ENCODE measurements at regions not wholly inside any gene's neighbourhood (a gene's known extent, or its start where the extent isn't known, plus 50 kb on each side); places are given as distances from the start of the nearest gene placed in this dataset.

DNA sequence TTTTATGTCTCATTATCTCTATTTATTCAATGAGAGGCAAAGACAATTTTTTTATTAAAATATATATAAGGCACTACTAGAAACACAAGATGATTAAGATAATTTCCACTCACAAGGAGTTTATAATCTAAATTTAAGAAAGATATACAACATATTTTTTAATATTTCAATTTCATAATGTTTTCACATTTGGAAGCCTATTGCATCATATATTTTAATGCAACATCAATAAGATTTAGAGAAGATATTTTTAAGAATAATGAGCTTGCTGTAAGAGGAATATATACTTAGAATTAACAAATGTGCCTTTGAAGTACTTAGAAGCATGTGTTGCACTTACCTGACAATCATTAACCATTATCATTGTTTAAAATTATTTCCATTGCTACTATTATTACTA is 597.7 kb upstream of the BTBD3 start:
- no peak for DNase-seq (ENCODE audit: low read depth in 2 of 3, low spot score in 2 of 3)

DNA sequence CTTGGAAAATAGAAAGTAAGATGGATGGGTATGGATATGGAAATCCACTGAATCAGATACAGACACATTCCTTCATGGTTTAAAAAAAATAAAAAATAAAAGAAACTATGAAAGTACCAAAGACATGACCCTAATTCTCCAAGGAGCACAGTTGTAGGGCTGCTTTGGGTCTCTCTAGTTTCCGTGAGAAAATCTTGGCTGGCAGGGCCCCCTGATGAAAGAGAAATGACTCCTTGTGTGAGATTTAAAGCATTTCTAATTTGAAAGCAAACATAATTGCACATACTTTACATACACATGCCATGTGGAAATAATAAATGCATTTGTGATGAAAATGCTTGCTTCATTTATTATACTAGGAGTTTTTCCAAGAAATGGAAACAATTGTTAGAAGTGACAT is 593.9 kb upstream of the BTBD3 start:
- DNase-seq (ENCODE audit: low read depth in 2 of 3, low spot score in 2 of 3), result no peak

DNA sequence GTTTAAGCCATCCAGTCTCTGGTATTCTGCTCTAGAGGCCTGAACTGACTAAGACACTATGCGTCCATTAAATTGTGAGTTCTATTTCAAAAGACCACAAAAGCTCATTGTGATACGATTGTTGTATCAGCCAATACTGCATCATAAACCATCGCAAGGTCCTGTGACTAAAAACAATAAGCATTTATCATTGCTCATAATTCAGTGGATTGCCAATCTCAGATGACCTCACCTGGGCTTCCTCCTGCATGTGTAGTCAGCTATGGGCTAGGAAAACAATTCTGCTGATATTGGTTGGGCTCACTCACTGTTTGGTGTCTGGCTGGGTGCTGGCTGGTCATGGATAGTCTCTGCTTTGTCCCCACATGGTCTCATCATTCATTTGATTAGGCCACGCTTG is 592.7 kb upstream of the BTBD3 start:
- DNase-seq (ENCODE audit: low read depth in 2 of 3, low spot score in 2 of 3), result no peak

DNA sequence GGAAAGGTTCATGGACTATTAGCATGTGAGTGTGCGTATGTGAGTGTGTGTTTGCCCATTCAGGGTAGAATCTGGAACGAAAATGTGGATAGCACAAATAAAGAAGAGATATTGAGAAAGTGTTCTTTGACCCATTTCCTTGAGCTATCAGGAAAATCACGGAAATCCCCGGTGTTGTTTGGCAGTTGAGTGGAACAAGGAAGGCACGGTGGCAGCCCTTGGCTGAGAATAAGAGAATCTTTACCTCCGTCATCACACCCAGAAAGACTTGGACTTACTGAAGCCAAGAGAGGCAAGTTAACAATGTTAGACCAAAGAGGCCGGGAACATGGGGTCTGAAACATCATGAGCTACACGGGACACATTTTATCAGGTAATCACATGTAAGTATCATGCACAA is 588.9 kb upstream of the BTBD3 start:
- no peak for DNase-seq (ENCODE audit: low read depth in 2 of 3, low spot score in 2 of 3)

DNA sequence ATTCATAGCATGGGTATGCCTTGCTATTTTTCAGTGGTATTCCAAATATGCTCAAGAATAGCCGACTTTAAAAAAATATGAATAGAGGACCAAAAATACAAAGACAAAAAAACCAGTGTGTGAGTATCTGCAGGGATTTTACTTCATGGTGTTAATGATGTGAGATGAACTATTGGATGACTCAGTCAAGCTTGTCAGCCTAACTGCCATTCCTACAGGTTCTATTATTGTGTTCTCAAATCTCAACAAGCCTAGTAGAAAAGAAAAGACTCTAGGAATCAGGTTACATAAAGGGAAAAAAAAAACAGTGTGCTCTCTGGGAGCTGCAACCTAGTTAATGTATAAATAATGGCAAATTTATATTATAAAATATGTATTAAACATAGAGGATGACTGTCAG is 588.4 kb upstream of the BTBD3 start:
- no peak for DNase-seq (ENCODE audit: low read depth in 2 of 3, low spot score in 2 of 3)

DNA sequence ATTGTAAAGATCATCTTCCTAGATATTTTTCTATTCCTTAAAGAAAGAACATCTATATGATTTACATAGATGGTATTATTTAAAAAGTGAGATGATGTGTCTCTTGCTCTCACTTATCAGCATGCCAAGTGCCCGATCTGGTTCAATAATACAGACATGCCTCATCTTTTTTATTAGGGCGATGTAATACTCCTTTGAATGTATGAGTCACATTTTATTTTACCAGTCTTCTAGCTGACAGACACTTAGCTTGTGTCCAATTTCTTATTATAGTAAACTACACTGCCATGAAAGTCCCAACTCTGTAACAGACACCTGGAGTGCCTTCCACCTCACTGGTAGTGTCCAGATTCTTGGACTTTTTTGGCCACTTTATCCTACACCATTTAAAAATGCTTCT is 586.6 kb upstream of the BTBD3 start:
- DNase-seq (ENCODE audit: low read depth in 2 of 3, low spot score in 2 of 3), result no peak

DNA sequence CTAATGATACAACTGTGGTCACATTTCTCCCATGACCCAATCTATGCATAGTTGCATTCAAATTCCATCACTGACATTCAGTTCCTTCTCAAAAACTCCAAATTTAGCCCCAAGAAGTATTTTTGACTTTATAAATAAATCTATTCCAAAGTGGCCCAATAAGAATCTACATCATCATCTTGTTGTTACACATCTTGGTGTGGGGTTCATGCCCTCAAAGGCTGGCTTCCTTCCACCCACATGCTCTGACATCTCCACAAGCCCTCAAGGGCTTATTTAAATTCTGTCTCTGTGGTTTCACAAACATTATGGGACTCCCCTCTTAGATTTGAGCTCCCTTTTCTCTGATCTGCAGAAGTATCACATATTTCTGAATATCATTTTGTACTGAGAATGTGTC is 585.3 kb upstream of the BTBD3 start:
- DNase-seq (ENCODE audit: low read depth in 2 of 3, low spot score in 2 of 3), result no peak

DNA sequence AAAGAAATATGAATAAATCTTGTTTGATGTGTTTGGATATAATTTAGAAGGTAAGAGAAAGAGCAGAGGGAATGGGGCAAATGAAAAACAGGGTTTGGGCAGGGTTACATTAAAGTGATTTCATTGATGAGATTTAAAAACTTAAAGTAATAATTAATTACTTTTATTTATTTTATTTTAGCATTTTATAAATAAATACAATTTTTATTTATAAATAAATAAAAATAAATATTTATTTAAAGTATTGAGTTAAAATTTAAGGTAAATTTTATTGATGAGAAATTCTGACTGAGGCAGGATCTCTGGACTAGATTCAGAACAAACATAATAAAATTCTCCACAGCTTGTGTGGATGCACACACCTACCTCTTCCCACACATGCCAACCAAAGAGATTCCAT is 584.1 kb upstream of the BTBD3 start:
- DNase-seq (ENCODE audit: low read depth in 2 of 3, low spot score in 2 of 3), result no peak

DNA sequence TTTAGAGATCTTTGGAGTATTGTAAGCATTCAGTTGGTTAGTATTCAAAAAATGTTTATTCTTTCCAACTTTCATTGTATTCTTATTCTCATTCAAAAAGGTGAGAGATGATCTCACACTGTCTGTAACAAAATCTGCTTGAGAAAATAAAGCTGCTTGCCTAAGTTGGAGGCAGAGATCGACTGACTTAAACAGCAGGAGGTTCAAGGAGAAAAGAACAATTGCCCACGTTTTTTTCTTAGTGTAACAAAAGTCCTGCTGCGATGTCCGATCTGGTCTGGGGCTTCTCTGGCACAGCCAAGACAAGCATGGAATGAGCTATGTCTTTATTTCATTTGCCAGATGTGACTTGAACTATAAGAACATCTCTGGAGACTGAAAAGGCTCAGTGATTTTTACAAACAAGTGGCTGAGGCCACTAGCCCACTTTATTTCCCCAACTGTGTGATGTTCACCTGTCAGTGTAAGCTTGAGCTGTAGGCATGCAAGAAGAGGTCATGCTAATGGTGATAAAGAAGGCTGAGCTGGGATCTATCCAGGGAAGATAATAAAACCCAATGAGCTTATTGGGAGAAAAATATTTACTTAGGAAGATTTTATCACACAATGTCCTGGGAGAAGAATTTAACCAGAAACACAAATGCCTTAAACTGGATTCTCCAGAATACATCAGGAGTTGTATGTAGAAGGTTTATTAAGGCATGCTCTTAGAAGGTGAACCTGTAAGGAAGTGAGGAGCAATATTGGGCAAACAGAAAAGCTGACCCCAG is 580.1 kb upstream of the BTBD3 start:
- no peak for DNase-seq (ENCODE audit: low read depth in 2 of 3, low spot score in 2 of 3)

DNA sequence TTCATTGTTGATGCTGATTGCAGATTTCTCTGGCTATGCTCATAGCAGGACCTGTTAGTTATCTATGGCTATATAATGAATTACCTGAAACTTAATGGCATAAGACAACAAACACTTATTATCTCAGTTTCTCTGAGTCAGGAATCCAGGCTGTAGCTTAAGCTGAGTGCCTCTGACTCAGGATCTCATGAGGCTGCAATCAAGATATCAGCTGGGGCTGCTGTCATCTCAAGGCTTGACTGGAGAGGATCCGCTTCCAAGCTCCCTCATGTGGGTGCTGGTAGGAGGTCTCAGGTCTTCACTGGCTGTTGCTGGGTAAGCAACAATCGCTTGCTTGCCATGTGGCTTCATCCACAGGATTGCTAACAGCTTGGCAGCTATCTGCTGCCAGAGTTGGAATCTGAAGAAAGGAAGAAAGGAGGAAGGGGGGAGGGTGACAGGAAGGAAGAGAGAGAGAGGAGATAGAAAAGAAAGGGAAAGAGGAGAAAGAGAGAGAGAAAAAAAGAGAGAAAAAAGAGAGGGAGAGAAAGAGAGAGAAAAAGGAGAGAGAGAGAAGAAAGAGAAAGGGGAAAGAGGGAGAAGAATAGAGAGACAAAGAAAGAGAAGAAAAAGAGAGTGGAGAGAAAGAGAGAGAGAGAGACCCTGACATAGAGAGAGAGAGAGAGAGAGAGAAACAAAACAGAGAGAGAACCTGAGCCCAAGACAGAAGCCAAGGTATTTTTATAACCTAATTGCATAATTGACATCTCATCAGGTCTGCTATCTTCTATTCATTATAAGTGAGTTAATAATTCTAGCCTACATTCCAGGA is 579.0 kb upstream of the BTBD3 start:
- DNase-seq (ENCODE audit: low read depth in 2 of 3, low spot score in 2 of 3), result no peak

DNA sequence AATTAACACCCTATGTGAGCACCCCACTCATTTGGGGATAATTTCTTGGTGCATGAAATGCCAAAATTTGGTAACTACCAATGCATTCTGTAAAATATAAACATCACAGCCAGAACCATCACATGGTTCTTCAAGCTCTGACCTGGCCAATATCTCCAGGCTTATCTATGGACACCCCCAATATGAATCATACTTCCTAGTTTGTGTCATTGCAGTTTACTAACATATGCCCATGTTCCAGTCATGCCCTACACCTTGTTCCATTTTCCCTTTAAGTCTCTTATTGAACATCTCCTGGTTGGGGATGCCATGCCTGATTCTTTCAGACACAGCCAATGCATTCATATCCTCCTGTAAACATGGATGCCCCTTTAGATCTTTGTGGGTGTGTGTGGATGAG is 572.8 kb upstream of the BTBD3 start:
- no peak for DNase-seq (ENCODE audit: low read depth in 2 of 3, low spot score in 2 of 3)

DNA sequence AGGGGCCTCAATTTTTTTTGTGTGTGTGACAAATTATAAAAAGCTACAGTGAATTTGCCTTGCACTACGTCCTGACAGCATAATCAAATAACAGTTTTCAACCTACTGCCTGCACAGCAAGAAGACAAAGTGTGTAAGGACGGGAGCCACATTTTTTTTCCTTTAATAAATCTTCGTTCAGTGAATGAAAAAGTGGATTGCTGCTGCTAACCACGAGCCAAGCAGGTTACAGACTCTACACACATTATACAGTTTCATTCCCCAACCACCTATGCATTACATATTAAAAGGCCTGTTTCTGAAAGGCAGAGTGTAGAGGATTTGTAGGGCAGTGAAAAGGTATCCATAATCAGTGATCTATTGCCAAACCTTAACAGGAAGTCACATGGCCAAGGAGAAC is 570.0 kb upstream of the BTBD3 start:
- no peak for DNase-seq (ENCODE audit: low read depth in 2 of 3, low spot score in 2 of 3)

DNA sequence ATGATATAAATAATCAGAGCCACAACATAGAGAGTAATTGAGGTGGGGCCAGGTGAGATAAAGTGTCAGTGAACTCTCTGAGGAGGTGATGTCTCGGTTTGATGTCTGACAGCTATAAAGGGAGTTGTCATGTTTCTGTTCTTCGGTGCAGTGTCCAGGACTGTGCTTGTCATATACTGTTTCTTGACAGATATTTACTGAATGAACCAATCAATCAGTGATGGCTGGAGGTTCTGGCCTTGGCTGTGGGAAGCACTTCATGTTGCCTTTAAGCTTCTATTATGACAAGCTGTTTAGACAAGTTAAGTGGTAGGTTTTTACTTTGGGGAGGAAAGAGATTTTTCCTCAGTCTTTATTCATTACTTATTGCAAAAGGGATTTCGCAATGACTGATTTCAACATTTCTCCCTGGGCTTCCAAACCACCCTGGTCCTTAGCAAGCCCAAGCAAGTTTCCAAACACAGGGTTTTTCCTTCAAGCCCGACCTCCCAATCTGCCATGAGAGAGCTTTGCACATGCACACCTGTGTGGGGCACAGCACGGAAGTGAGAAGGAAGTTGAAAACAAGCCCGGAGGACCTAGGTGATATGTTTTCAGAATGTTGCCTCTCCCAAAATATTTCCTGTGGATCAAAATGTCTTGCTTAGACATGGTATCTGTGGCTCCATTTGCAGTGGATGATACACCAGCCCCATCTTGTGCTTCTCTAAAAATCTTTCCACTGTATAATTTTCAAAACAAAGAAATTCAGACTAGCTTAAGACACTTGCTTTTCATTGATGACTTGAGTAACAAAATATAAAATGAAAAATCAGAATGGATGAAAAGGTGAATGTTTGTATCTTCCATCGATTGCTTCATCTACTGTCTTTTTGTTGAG is 567.3 kb upstream of the BTBD3 start:
- DNase-seq (ENCODE audit: low read depth in 2 of 3, low spot score in 2 of 3), result no peak

DNA sequence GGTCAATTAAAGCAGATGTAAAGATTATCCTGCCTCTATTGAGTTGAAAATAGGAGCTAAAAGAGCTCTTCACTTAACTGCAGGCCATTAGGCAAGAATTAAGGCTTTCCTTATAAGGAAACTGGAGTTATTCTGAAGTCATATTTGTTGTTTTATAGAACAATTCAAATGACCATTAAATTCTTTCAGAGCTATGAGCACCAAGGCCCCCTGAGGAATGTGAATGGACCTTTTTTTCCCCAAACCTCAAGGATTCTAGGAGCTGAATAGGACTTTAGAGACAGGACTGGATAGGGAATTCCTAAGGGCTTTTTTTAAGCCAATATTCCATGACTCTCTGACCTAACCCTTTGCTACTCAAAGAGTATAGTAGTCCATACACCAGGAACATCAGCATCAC is 565.7 kb upstream of the BTBD3 start:
- DNase-seq (ENCODE audit: low read depth in 2 of 3, low spot score in 2 of 3), result no peak

DNA sequence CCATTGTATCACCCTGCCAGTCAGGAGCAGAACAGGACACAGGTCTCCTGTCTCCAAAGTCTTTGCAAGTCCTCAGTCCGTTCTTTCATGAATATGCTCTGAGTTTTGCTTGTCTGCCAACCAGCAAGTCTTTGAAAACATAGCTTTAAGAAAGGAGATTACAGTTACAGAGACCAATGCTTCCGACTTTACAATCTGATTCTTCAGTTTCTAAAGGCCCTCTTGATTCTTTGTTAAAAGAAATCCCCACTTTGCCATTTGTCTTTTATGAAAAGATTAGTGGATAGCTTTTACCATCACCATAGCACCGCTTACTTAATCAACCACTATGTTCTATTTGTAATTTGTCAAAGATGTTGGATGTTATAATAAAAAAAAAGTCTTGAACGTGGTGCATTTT is 562.8 kb upstream of the BTBD3 start:
- DNase-seq (ENCODE audit: low read depth in 2 of 3, low spot score in 2 of 3), result no peak

DNA sequence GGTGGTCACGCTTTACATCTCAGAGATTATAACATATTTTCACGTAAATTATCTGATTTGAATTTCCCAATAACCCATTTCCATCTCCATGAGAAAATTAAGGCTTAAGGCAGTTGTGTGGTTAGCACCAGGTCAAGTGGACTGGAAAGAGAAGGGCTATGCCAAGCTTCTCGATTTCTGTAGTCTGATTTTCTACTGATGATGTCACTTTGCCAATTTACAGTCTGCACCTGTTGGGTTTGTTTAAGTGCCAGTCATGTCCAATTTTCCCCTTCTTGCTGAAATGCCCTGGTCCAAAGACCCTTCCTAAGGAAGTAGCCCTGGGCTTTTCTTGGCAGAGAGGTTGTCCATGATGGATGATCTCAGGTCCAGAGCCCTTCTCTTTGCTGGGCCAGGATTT is 562.3 kb upstream of the BTBD3 start:
- no peak for DNase-seq (ENCODE audit: low read depth in 2 of 3, low spot score in 2 of 3)

DNA sequence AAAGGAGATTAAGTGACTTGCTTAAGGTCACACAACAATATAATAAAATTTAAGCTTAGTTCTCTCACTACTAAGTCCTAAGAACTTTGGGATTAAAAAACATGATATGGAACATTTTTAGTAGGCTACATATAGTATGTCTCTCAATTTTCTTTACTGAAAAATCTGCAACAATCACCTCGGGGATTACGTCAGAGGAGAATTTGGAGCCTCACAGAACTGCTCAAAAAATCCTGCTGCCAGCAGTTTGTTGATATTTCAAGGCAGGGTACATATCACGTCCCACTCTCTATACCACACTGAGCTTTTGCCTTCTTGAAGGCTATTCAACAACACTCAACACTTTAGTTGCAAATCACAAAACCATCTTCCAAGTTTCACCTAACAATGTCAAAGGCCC is 561.6 kb upstream of the BTBD3 start:
- DNase-seq (ENCODE audit: low read depth in 2 of 3, low spot score in 2 of 3), result no peak

DNA sequence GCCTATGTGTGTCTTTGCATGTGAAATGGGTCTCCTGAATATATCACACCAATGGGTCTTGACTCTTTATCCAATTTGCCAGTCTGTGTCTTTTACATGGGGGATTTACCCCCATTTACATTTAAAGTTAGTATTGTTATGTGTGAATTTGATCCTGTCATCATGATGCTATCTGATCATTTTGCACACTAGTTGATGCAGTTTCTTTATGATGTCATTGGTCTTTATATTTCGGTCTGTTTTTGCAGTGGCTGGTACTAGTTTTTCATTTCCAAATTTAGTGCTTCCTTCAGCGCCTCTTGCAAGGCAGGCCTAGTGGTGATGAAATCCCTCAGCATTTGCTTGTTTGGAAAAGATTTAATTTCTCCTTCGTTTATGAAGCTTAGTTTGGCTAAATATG is 555.2 kb upstream of the BTBD3 start:
- no peak for DNase-seq (ENCODE audit: low read depth in 2 of 3, low spot score in 2 of 3)

DNA sequence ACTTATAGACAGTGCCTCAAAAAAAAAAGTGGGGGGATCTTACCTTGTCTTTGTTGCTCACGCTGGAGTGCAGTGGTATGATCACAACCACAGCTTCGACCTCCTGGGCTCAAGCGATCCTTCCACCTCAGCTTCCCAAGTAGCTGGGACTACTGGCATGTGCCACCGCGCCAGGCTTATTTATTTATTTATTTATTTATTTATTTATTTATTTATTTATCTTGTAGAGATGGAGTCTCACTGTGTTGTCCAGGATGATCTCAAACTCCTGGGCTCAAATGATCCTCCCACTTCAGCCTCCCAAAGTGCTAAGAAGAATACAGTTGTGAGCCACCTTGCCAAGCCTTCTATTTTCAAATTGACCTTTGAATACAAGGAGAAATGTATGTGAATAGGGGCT is 553.0 kb upstream of the BTBD3 start:
- DNase-seq (ENCODE audit: low read depth in 2 of 3, low spot score in 2 of 3), result no peak

DNA sequence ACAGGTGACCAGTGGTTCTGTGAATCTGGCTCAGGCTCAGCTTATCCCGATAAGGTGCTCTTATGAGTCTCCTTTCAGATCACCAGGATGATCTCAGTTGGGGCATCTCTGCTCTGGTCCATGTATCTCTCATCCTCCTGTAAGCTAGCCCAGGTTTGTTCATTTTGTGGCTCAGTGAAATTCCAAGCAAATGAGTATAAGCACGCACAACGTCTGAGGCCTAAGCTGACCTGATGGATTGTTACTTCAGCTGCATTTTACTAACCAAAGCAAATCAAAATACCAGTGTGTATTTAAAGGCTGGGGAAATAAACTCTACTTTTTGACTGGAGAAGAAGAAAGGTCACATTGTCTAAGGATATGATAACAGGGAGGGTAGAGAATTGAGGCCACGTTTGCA is 551.0 kb upstream of the BTBD3 start:
- no peak for DNase-seq (ENCODE audit: low read depth in 2 of 3, low spot score in 2 of 3)

DNA sequence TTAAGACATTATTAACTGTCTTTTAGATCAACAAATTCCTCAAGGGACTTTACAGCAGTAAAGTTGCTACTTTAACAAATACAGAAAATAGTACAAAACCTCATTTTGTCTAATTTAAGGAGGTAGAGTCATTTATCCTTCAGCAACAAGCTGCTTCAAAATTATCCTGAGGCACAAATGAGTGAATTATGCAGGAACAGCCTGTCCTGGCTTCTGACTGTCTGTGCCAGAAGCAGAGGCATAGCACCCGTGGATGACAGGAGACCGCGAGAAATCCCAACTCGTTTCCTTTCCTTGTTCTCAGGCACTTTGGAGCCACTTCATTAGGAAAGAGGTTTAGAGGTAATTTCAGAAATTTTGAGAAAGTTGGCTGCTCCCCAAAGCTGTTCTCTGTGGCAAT is 549.2 kb upstream of the BTBD3 start:
- DNase-seq (ENCODE audit: low read depth in 2 of 3, low spot score in 2 of 3), result no peak

All from hematopoietic multipotent progenitor cell (in vitro differentiated cells).